ENCODE measurements at regions not wholly inside any gene's neighbourhood (a gene's known extent, or its start where the extent isn't known, plus 50 kb on each side); places are given as distances from the start of the nearest gene placed in this dataset.

DNA sequence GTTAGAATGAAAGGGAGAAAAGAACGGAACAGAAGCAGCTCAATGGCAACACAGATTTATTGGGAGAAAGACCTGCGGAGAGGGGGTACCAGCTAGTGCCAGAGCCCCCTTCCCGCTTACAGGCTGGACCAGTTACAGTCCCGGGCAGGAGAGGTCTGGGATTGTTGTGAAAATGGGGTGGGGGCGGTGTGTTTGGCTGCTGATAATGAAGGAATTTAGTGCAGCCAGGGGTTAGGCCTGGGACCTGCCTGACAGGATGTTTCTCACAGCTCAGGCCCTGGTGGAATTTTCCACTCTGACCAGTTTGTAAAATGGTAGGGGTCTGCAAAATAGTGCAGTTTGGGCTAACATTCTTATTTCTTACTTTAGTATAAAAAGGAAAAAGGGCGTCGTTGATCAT lies 75.4 kb upstream of the SPIN4 start:
- Histone ChIP-seq H3K27me3 (ENCODE audit: insufficient read depth, low read length) (no peaks in the 10 kb centered on the region), H4K91ac (ENCODE audit: low read depth, low read length) (peak overlapping the region; percentile 96), H3K4me2 (ENCODE audit: low read length) (no peak overlapping the region), H3K79me1 (ENCODE audit: low read length) (peaks cover 23% of the 10 kb centered on the region), H3K18ac (ENCODE audit: low read length) (no peak overlapping the region), H3K9ac (ENCODE audit: low read length) (no peak overlapping the region), H3K14ac (ENCODE audit: low read length) (peak overlapping the region; percentile 46), H2BK120ac (ENCODE audit: insufficient read depth, low read length, poor library complexity) (peak overlapping the region; percentile 96), H2BK12ac (ENCODE audit: low read length) (no peak overlapping the region), H3K27ac (ENCODE audit: low read depth, low read length) (peak overlapping the region; percentile 81), H3K79me2 (ENCODE audit: control insufficient read depth, insufficient read depth, low read length, poor library complexity) (no peaks in the 10 kb centered on the region), H2BK5ac (ENCODE audit: low read depth, low read length, poor library complexity) (peak overlapping the region; percentile 96), H3K36me3 (ENCODE audit: control insufficient read depth in 1 of 2, insufficient read depth in 2 of 2, low read length in 2 of 2) (peaks cover 0 to 8% of the 10 kb centered on the region in 2 experiments), H4K8ac (ENCODE audit: low read depth, low read length) (peak overlapping the region; percentile 70), H3K4me1 (ENCODE audit: control insufficient read depth in 1 of 2, insufficient read depth in 2 of 2, low read length in 2 of 2) (peaks cover 11 to 16% of the 10 kb centered on the region in 2 experiments), H2AK5ac (ENCODE audit: low read length) (no peak overlapping the region), H4K12ac (ENCODE audit: low read depth, low read length) (no peak overlapping the region), H3K4ac (ENCODE audit: low read depth, low read length) (peak overlapping the region; percentile 87), H3K23ac (ENCODE audit: low read length) (no peak overlapping the region), H2AFZ (ENCODE audit: insufficient read depth, low read length, poor library complexity) (no peak overlapping the region), H3K4me3 (ENCODE audit: low read depth, low read length) (no peak overlapping the region), H3K9me3 (ENCODE audit: insufficient read depth, low read depth, low read length) (peaks cover 3% of the 10 kb centered on the region)
- DNase-seq: peak in 1 of 2 donors; percentile 43
- no CpG with 5 or more reads among the region's 7 CpGs for WGBS (ENCODE audit: extremely low coverage, insufficient coverage, insufficient read length)

DNA sequence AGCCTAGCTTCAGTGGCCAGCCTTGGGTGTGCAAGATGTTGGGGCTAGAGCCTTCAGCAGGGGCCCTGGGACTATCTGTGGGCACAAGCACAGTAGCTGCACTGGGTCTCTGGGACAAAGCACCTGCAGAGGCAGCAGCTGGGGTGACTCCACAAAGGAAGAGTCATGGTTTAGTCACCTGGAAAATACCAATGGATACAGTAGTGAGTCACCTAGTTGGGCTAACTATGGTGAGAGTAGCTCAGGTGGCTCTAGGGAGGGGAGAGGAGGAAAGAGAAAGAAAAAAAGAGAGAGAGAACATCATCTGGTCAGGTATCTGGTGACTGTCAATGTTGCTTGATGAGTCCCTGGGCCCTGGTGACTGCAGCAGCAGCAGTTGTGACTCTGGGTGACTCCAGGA lies 72.9 kb upstream of the SPIN4 start:
- peaks cover 3% of the 10 kb centered on the region for H3K9me3 ChIP-seq (ENCODE audit: insufficient read depth, low read depth, low read length)
- no peaks in the 10 kb centered on the region for H3K79me2 ChIP-seq (ENCODE audit: control insufficient read depth, insufficient read depth, low read length, poor library complexity)
- H3K36me3 ChIP-seq (ENCODE audit: control insufficient read depth in 1 of 2, insufficient read depth in 2 of 2, low read length in 2 of 2): peaks cover 0 to 5% of the 10 kb centered on the region in 2 experiments
- no peak overlapping the region for H2BK5ac ChIP-seq (ENCODE audit: low read depth, low read length, poor library complexity)
- H3K27me3 ChIP-seq (ENCODE audit: insufficient read depth, low read length): no peaks in the 10 kb centered on the region
- peaks cover 11 to 16% of the 10 kb centered on the region in 2 experiments for H3K4me1 ChIP-seq (ENCODE audit: control insufficient read depth in 1 of 2, insufficient read depth in 2 of 2, low read length in 2 of 2)
- H3K27ac ChIP-seq (ENCODE audit: low read depth, low read length): peak overlapping the region; percentile 22
- H4K12ac ChIP-seq (ENCODE audit: low read depth, low read length): no peak overlapping the region
- H3K4me2 ChIP-seq (ENCODE audit: low read length): no peak overlapping the region
- no peak overlapping the region for H3K23ac ChIP-seq (ENCODE audit: low read length)
- no peak overlapping the region for H3K14ac ChIP-seq (ENCODE audit: low read length)
- peaks cover 20% of the 10 kb centered on the region for H3K79me1 ChIP-seq (ENCODE audit: low read length)
- H2BK12ac ChIP-seq (ENCODE audit: low read length): no peak overlapping the region
- H4K91ac ChIP-seq (ENCODE audit: low read depth, low read length): no peak overlapping the region
- H4K8ac ChIP-seq (ENCODE audit: low read depth, low read length): no peak overlapping the region
- no peak overlapping the region for H2AFZ ChIP-seq (ENCODE audit: insufficient read depth, low read length, poor library complexity)
- no peak overlapping the region for H3K9ac ChIP-seq (ENCODE audit: low read length)
- peak in 1 of 2 donors; percentile 46 for DNase-seq
- H3K18ac ChIP-seq (ENCODE audit: low read length): no peak overlapping the region
- H3K4me3 ChIP-seq (ENCODE audit: low read depth, low read length): no peak overlapping the region
- no peak overlapping the region for H2AK5ac ChIP-seq (ENCODE audit: low read length)
- no peak overlapping the region for H2BK120ac ChIP-seq (ENCODE audit: insufficient read depth, low read length, poor library complexity)
- no peak overlapping the region for H3K4ac ChIP-seq (ENCODE audit: low read depth, low read length)

DNA sequence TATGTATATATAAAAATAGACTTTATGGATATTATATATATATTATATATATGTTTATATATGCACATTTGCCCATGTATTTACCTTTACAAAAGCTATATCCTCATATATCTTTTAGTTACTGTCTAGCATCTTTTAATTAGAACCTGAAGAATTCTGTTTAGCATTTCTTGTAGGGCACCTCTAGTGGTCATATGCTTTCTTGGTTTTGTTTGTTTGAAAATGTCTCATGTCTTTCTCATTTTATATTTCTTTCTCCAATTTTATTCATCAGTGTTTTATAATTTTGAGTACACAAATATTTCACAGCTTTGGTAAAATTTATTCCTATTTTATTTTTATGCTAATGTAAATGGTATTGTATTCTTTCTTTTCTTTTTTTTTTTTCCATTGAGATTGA lies 70.3 kb upstream of the SPIN4 start:
- Histone ChIP-seq H2AFZ (ENCODE audit: insufficient read depth, low read length, poor library complexity) (no peak overlapping the region), H2AK5ac (ENCODE audit: low read length) (no peak overlapping the region), H3K23ac (ENCODE audit: low read length) (no peak overlapping the region), H4K12ac (ENCODE audit: low read depth, low read length) (no peak overlapping the region), H3K79me2 (ENCODE audit: control insufficient read depth, insufficient read depth, low read length, poor library complexity) (no peaks in the 10 kb centered on the region), H3K9ac (ENCODE audit: low read length) (no peak overlapping the region), H3K14ac (ENCODE audit: low read length) (no peak overlapping the region), H3K4ac (ENCODE audit: low read depth, low read length) (no peak overlapping the region), H4K91ac (ENCODE audit: low read depth, low read length) (no peak overlapping the region), H3K4me3 (ENCODE audit: low read depth, low read length) (no peak overlapping the region), H3K9me3 (ENCODE audit: insufficient read depth, low read depth, low read length) (peaks cover 3% of the 10 kb centered on the region), H3K79me1 (ENCODE audit: low read length) (peaks cover 5% of the 10 kb centered on the region), H2BK120ac (ENCODE audit: insufficient read depth, low read length, poor library complexity) (no peak overlapping the region), H2BK5ac (ENCODE audit: low read depth, low read length, poor library complexity) (no peak overlapping the region), H3K18ac (ENCODE audit: low read length) (no peak overlapping the region), H3K27me3 (ENCODE audit: insufficient read depth, low read length) (no peaks in the 10 kb centered on the region), H3K4me1 (ENCODE audit: control insufficient read depth in 1 of 2, insufficient read depth in 2 of 2, low read length in 2 of 2) (peaks cover 3 to 9% of the 10 kb centered on the region in 2 experiments), H2BK12ac (ENCODE audit: low read length) (no peak overlapping the region), H3K27ac (ENCODE audit: low read depth, low read length) (no peak overlapping the region), H3K4me2 (ENCODE audit: low read length) (no peak overlapping the region), H4K8ac (ENCODE audit: low read depth, low read length) (no peak overlapping the region), H3K36me3 (ENCODE audit: control insufficient read depth in 1 of 2, insufficient read depth in 2 of 2, low read length in 2 of 2) (peaks cover 0 to 5% of the 10 kb centered on the region in 2 experiments)
- DNase-seq: no peak

- Histone ChIP-seq H3K4ac (ENCODE audit: low read depth, low read length) (no peak overlapping the region), H3K79me2 (ENCODE audit: control insufficient read depth, insufficient read depth, low read length, poor library complexity) (no peaks in the 10 kb centered on the region), H3K4me3 (ENCODE audit: low read depth, low read length) (no peak overlapping the region), H3K9ac (ENCODE audit: low read length) (no peak overlapping the region), H2BK120ac (ENCODE audit: insufficient read depth, low read length, poor library complexity) (no peak overlapping the region), H2AFZ (ENCODE audit: insufficient read depth, low read length, poor library complexity) (no peak overlapping the region), H3K79me1 (ENCODE audit: low read length) (no peaks in the 10 kb centered on the region), H3K27me3 (ENCODE audit: insufficient read depth, low read length) (no peaks in the 10 kb centered on the region), H3K36me3 (ENCODE audit: control insufficient read depth in 1 of 2, insufficient read depth in 2 of 2, low read length in 2 of 2) (no peaks in the 10 kb centered on the region), H4K12ac (ENCODE audit: low read depth, low read length) (no peak overlapping the region), H2BK12ac (ENCODE audit: low read length) (no peak overlapping the region), H2BK5ac (ENCODE audit: low read depth, low read length, poor library complexity) (no peak overlapping the region), H3K4me2 (ENCODE audit: low read length) (no peak overlapping the region), H4K91ac (ENCODE audit: low read depth, low read length) (no peak overlapping the region), H3K14ac (ENCODE audit: low read length) (no peak overlapping the region), H4K8ac (ENCODE audit: low read depth, low read length) (no peak overlapping the region), H3K9me3 (ENCODE audit: insufficient read depth, low read depth, low read length) (no peaks in the 10 kb centered on the region), H2AK5ac (ENCODE audit: low read length) (no peak overlapping the region), H3K18ac (ENCODE audit: low read length) (no peak overlapping the region), H3K23ac (ENCODE audit: low read length) (no peak overlapping the region), H3K4me1 (ENCODE audit: control insufficient read depth in 1 of 2, insufficient read depth in 2 of 2, low read length in 2 of 2) (no peaks in the 10 kb centered on the region), H3K27ac (ENCODE audit: low read depth, low read length) (peak overlapping the region; percentile 62)
- no peak for DNase-seq
- no CpG with 5 or more reads among the region's 4 CpGs for WGBS (ENCODE audit: extremely low coverage, insufficient coverage, insufficient read length)
Measured at GRCh38 chrX:63418211-63418610, 67.1 kb upstream of the SPIN4 start.

Measured in trophoblast cell (in vitro differentiated cells and primary cell).